GM12878 (cell line): ENCODE measurements at regions not wholly inside any gene's neighbourhood (a gene's known extent, or its start where the extent isn't known, plus 50 kb on each side); places are given as distances from the start of the nearest gene placed in this dataset.

Experiments used
- ATAC-seq: fragments of 200-7000 bp; cut with Tn5 transposase; 3 replicates; pipeline ENCODE4 v1.9.1; 2020; ENCODE audit warnings: mild to moderate bottlenecking, moderate library complexity
- BruUV-seq: library from RNA; stranded (reverse); fragments of 400-500 nt; replicated peaks from 2 replicates; lab custom pipeline; 2021; lab: Mats Ljungman, UMichigan
- CTCF ChIA-PET: fragments of 300-600 bp; sonication (Branson Sonifier 250); formaldehyde crosslinking; extraction: SDS; loops from one replicate; lab custom pipeline; 2021; ENCODE audit warnings: inconsistent platforms; lab: Yijun Ruan, JAX
- POLR2A ChIA-PET: fragments of 350-600 bp; formaldehyde crosslinking; extraction: SDS; loops from one replicate; lab custom pipeline; 2021; ENCODE audit warnings: inconsistent platforms; lab: Charles Lee
- RAD21 ChIA-PET: fragments of 300-600 bp; sonication (Branson Sonifier 250); formaldehyde crosslinking; loops from one replicate; lab custom pipeline; 2023; ENCODE audit warnings: antibody characterized with exemption; ENCODE audit not compliant: unreplicated experiment; lab: Charles Lee
- SMC1A ChIA-PET: fragments of 300-600 bp; sonication (Branson Sonifier 250); formaldehyde crosslinking; loops from one replicate; lab custom pipeline; 2023; ENCODE audit not compliant: unreplicated experiment, uncharacterized antibody; lab: Charles Lee
- DNase-seq: peaks from one replicate; pipeline ENCODE4 v3.0.0-alpha.2; 2011; ENCODE audit warnings: low read depth, low spot score
- FAIRE-seq: peaks from 3 replicates; lab custom pipeline; 2011; peaks lifted over from hg19 to GRCh38; lab: Jason Lieb, UNC
- H2AFZ ChIP-seq: 2 replicates; pipeline ENCODE4 v1.6.0; 2011; ENCODE audit warnings: low read depth, low read length, control low read depth; ENCODE audit not compliant: control insufficient read depth
- H3K27ac ChIP-seq: 2 replicates; pipeline ENCODE4 v1.5.1; 2011; ENCODE audit warnings: control low read depth; ENCODE audit not compliant: control insufficient read depth, insufficient read depth
- H3K27me3 ChIP-seq, 2 experiments: replicated peaks in 1 of 2; 2 replicates each; pipeline versions ENCODE4 v1.6.0 to v1.6.1; 2011; ENCODE audit warnings: low read length in 1 of 2; ENCODE audit not compliant: control insufficient read depth in 2 of 2, insufficient read depth in 2 of 2
- H3K36me3 ChIP-seq, 2 experiments: 2 replicates each; pipeline ENCODE4 v1.5.1; 2011; ENCODE audit warnings: low read length in 1 of 2; ENCODE audit not compliant: control insufficient read depth in 2 of 2, insufficient read depth in 2 of 2
- H3K4me1 ChIP-seq: 2 replicates; pipeline ENCODE4 v1.6.1; 2011; ENCODE audit warnings: mild to moderate bottlenecking, low read length, moderate library complexity, mixed read lengths; ENCODE audit not compliant: control insufficient read depth, insufficient read depth
- H3K4me2 ChIP-seq: 2 replicates; pipeline ENCODE4 v1.6.0; 2011; ENCODE audit warnings: control low read depth; ENCODE audit not compliant: control insufficient read depth, insufficient read depth
- H3K4me3 ChIP-seq: fragments of 200-600 bp; sonication (generic); 2 replicates; pipeline ENCODE4 v1.5.1; 2016
- H3K79me2 ChIP-seq: 2 replicates; pipeline ENCODE4 v1.6.0; 2011; ENCODE audit warnings: low read length; ENCODE audit not compliant: control insufficient read depth, insufficient read depth
- H3K9ac ChIP-seq: 2 replicates; pipeline ENCODE4 v1.8.0; 2011; ENCODE audit warnings: low read length, control low read depth, mixed read lengths; ENCODE audit not compliant: control insufficient read depth, insufficient read depth
- H3K9me3 ChIP-seq: replicated peaks from 3 replicates; pipeline ENCODE4 v1.5.1; 2011; ENCODE audit warnings: mild to moderate bottlenecking, low read length; ENCODE audit not compliant: control insufficient read depth, insufficient read depth
- H4K20me1 ChIP-seq: 2 replicates; pipeline ENCODE4 v1.6.0; 2011; ENCODE audit not compliant: control insufficient read depth, insufficient read depth
- BCL3 ChIP-seq: IDR thresholded peaks from 2 replicates; pipeline ENCODE4 v1.6.1; 2011; ENCODE audit warnings: borderline replicate concordance, low read depth, mild to moderate bottlenecking, moderate library complexity, low read length; ENCODE audit not compliant: insufficient read depth, poor library complexity, severe bottlenecking
- BRCA1 ChIP-seq: IDR thresholded peaks from 2 replicates; pipeline ENCODE4 v1.6.1; 2011; ENCODE audit warnings: low read depth, low read length, improper control_type of control experiment
- CBFB ChIP-seq: IDR thresholded peaks from 2 replicates; pipeline ENCODE4 v1.6.1; 2016; ENCODE audit warnings: antibody characterized with exemption, low read depth
- KDM1A ChIP-seq: fragments of 200-600 bp; sonication (generic); IDR thresholded peaks from 2 replicates; pipeline ENCODE4 v1.6.1; 2016; ENCODE audit warnings: borderline replicate concordance
- LARP7 ChIP-seq: fragments of 450-650 bp; IDR thresholded peaks from 2 replicates; pipeline ENCODE4 v1.6.1; 2017; ENCODE audit warnings: mild to moderate bottlenecking
- MTA2 ChIP-seq: fragments of 450-650 bp; IDR thresholded peaks from 2 replicates; pipeline ENCODE4 v1.6.1; 2016; ENCODE audit warnings: low read depth, mild to moderate bottlenecking, moderate library complexity
- MXI1 ChIP-seq: fragments of 150-350 bp; IDR thresholded peaks from 2 replicates; pipeline ENCODE4 v1.6.1; 2011; ENCODE audit warnings: low read depth, mild to moderate bottlenecking, inconsistent platforms, low read length, improper control_type of control experiment
- NBN ChIP-seq: fragments of 450-650 bp; IDR thresholded peaks from 2 replicates; pipeline ENCODE4 v1.6.1; 2016
- NR2C1 ChIP-seq: fragments of 450-650 bp; IDR thresholded peaks from 2 replicates; pipeline ENCODE4 v1.6.1; 2017; ENCODE audit warnings: antibody characterized with exemption, mild to moderate bottlenecking, moderate library complexity
- NRF1 ChIP-seq: conservative IDR thresholded peaks from 2 replicates; pipeline ENCODE4 v1.6.1; 2011; ENCODE audit warnings: mild to moderate bottlenecking, low read depth, low read length, improper control_type of control experiment
- POLR2AphosphoS5 ChIP-seq: IDR thresholded peaks from 2 replicates; pipeline ENCODE4 v1.6.1; 2011; ENCODE audit warnings: mild to moderate bottlenecking, low read length, inconsistent platforms
- RBBP5 ChIP-seq: fragments of 200-600 bp; sonication (generic); conservative IDR thresholded peaks from 2 replicates; pipeline ENCODE4 v1.6.1; 2016
- YBX1 ChIP-seq: fragments of 450-650 bp; IDR thresholded peaks from 2 replicates; pipeline ENCODE4 v1.6.1; 2016; ENCODE audit warnings: antibody characterized with exemption
- ZBTB4 ChIP-seq: fragments of 450-650 bp; formaldehyde crosslinking; IDR thresholded peaks from 2 replicates; pipeline ENCODE4 v1.4.0; 2022; ENCODE audit warnings: mild to moderate bottlenecking, moderate library complexity
- ZNF24 ChIP-seq: fragments of 450-650 bp; IDR thresholded peaks from 2 replicates; pipeline ENCODE4 v1.6.1; 2017; ENCODE audit warnings: antibody characterized with exemption, mild to moderate bottlenecking
- WGBS: methylation state at CpG from one replicate; pipeline ENCODE4 v1.1.6; 2016; ENCODE audit warnings: low lambda C conversion rate; ENCODE audit not compliant: insufficient replicate concordance, insufficient coverage; ENCODE audit errors: missing lambda C conversion rate; 5-methylcytosine and 5-hydroxymethylcytosine counted together
- in situ Hi-C: fragments of 300-500 bp; cut with MboI; formaldehyde crosslinking; loops from 9 replicates; pipeline ENCODE4 v1.14.3; 2018; ENCODE audit warnings: mixed read lengths
- intact Hi-C: fragments of 100-400 bp; cut with micrococcal nuclease; formaldehyde crosslinking; loops from one replicate; pipeline ENCODE4 v1.14.2; 2022; ENCODE audit not compliant: unreplicated experiment

GRCh38 chr2:226678422-226678821 lies 121.2 kb downstream of the IRS1 start:
- no TSS peak for BruUV-seq
- intact Hi-C loops = no loop called here
- FAIRE-seq = no peak

More at GRCh38 chr2:226678422-226678821, 121.2 kb downstream of the IRS1 start:
- Histone ChIP-seq H3K27me3 (no peaks in the 10 kb centered on the region), H3K9me3 (no peaks in the 10 kb centered on the region), H4K20me1 (no peaks in the 10 kb centered on the region), H3K79me2 (no peaks in the 10 kb centered on the region), H2AFZ (no peak overlapping the region), H3K4me3 (no peak overlapping the region), H3K9ac (no peak overlapping the region), H3K4me2 (no peak overlapping the region), H3K36me3 (no peaks in the 10 kb centered on the region), H3K27ac (no peak overlapping the region), H3K4me1 (no peaks in the 10 kb centered on the region)
- SMC1A ChIA-PET = no interaction called here
- WGBS = 5% methylated on average over 4 of the region's 4 CpGs
- in situ Hi-C loops = no loop called here
- ATAC-seq (no peak), DNase-seq (no peak)
- RAD21 ChIA-PET = no interaction called here
- TF ChIP-seq MXI1 (no peak), BRCA1 (no peak), BCL3 (no peak), RBBP5 (no peak), YBX1 (no peak), ZNF24 (no peak), NR2C1 (no peak), NBN (no peak), KDM1A (no peak), LARP7 (no peak), ZBTB4 (CRISPR knock-in tag) (no peak), NRF1 (no peak), MTA2 (no peak), POLR2AphosphoS5 (no peak), CBFB (no peak)
- CTCF ChIA-PET = no interaction called here
- POLR2A ChIA-PET = no interaction called here
